ENCODE measurements at regions not wholly inside any gene's neighbourhood (a gene's known extent, or its start where the extent isn't known, plus 50 kb on each side); places are given as distances from the start of the nearest gene placed in this dataset.

- Histone ChIP-seq H3K36me3 (no peaks in the 10 kb centered on the region), H3K4me3 (no peak overlapping the region), H3K4me1 (no peaks in the 10 kb centered on the region), H3K27me3 (no peaks in the 10 kb centered on the region), H3K9ac (ENCODE audit: low read depth in 2 of 2, low read length in 2 of 2) (no peak overlapping the region), H3K9me3 (no peaks in the 10 kb centered on the region), H3K27ac (no peak overlapping the region)
- intact Hi-C loops (cut with DNase I), result no loop called here
- TF ChIP-seq, protein P1, sequence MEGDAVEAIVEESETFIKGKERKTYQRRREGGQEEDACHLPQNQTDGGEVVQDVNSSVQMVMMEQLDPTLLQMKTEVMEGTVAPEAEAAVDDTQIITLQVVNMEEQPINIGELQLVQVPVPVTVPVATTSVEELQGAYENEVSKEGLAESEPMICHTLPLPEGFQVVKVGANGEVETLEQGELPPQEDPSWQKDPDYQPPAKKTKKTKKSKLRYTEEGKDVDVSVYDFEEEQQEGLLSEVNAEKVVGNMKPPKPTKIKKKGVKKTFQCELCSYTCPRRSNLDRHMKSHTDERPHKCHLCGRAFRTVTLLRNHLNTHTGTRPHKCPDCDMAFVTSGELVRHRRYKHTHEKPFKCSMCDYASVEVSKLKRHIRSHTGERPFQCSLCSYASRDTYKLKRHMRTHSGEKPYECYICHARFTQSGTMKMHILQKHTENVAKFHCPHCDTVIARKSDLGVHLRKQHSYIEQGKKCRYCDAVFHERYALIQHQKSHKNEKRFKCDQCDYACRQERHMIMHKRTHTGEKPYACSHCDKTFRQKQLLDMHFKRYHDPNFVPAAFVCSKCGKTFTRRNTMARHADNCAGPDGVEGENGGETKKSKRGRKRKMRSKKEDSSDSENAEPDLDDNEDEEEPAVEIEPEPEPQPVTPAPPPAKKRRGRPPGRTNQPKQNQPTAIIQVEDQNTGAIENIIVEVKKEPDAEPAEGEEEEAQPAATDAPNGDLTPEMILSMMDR (IDR thresholded peaks at IDR 0.05), result no peak
- DNase-seq, result no peak
These were observed 124.3 kb upstream of the SLC38A4 start for GRCh38 chr12:46950094-46950493.

- no peaks in the 10 kb centered on the region for H3K9me3 ChIP-seq
- no peaks in the 10 kb centered on the region for H3K27me3 ChIP-seq
- no peaks in the 10 kb centered on the region for H3K4me1 ChIP-seq
- no peak overlapping the region for H3K27ac ChIP-seq
- no peak for DNase-seq
- H3K4me3 ChIP-seq, result no peak overlapping the region
- no peak overlapping the region for H3K9ac ChIP-seq (ENCODE audit: low read depth in 2 of 2, low read length in 2 of 2)
- no peaks in the 10 kb centered on the region for H3K36me3 ChIP-seq
- intact Hi-C loops (cut with DNase I), result no loop called here
- TF ChIP-seq, protein P1 (IDR thresholded peaks at IDR 0.05), result no peak
These were observed 126.4 kb upstream of the PCED1B start for GRCh38 chr12:46952880-46953483.

DNA sequence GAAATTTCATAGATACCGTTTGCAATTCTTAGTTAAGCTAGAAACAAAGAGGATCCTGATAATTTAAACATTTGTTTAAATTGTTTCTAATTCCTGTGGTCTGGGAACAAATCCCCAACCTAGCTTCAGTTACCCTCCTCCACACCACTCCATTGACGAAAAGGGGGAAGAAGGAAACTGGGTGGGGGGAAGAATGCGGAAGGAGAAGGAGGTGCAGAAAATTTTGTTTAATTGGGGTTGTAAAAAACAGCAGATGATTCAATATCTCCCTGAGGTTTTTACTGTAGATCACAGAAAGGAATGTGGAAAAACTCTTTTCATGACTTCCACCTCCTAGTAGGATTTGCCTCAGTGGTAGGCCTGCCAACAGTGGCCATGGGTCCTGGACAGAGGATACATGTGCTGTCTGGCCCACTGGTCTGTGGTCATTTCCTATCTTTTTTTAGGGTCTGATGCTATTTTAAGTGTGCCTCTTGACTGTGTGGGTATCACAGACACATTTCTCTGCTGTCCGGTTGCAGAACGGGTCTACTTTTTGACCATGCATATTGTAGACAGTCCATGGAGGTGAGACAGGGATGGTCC is 122.9 kb upstream of the PCED1B start:
- H3K27me3 ChIP-seq, result no peaks in the 10 kb centered on the region
- no peaks in the 10 kb centered on the region for H3K4me1 ChIP-seq
- H3K9me3 ChIP-seq, result no peaks in the 10 kb centered on the region
- H3K4me3 ChIP-seq, result no peak overlapping the region
- no peaks in the 10 kb centered on the region for H3K36me3 ChIP-seq
- intact Hi-C loops (cut with DNase I), result no loop called here
- TF ChIP-seq, protein P1 (IDR thresholded peaks at IDR 0.05), result no peak
- no peak overlapping the region for H3K27ac ChIP-seq
- no peak for DNase-seq
- H3K9ac ChIP-seq (ENCODE audit: low read depth in 2 of 2, low read length in 2 of 2), result no peak overlapping the region

GRCh38 chr12:46958053-46958452 is 121.4 kb upstream of the PCED1B start:
- Histone ChIP-seq H3K27me3 (no peaks in the 10 kb centered on the region), H3K9me3 (no peaks in the 10 kb centered on the region), H3K36me3 (no peaks in the 10 kb centered on the region), H3K4me1 (no peaks in the 10 kb centered on the region), H3K4me3 (no peak overlapping the region), H3K27ac (no peak overlapping the region), H3K9ac (ENCODE audit: low read depth in 2 of 2, low read length in 2 of 2) (no peak overlapping the region)
- no peak for DNase-seq
- intact Hi-C loops (cut with DNase I), result no loop called here
- TF ChIP-seq, protein P1 (IDR thresholded peaks at IDR 0.05), result no peak

DNA sequence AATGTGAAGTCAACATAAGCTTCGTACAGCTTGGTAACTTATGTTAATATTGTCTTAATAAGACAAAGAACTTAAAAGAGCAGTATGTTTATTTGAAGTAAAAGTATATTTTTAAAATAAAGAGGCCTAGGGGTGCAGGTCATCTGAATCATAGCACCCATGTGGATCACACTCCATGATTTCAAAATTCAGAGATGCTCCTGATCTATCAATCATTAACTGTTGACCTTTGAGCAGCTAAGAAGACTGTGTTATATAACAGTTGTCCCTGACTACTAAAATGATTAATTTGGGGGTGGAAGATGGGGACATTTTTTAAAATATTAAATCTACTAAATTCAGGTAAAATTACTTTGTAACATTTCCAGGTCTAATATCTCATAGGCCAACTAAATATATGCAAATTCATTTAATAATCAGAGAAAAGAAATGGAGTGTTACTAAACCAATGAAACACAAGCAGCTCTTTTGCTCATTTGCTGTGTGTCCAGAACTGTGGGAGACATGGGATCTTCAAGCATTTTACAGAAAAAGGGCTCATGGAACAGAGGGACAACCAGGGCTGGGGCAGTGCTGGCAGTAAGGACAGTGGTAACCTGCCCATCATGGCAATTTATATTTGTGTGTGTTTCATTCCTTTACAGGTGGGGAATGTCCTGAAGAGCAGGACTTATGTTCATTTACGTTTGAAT is 120.7 kb upstream of the PCED1B start:
- intact Hi-C loops (cut with DNase I), result no loop called here
- Histone ChIP-seq H3K27me3 (no peaks in the 10 kb centered on the region), H3K9ac (ENCODE audit: low read depth in 2 of 2, low read length in 2 of 2) (no peak overlapping the region), H3K36me3 (no peaks in the 10 kb centered on the region), H3K4me1 (no peaks in the 10 kb centered on the region), H3K4me3 (no peak overlapping the region), H3K27ac (no peak overlapping the region), H3K9me3 (no peaks in the 10 kb centered on the region)
- DNase-seq, result no peak
- TF ChIP-seq, protein P1 (IDR thresholded peaks at IDR 0.05), result no peak

All from colonic mucosa (tissue), 4 donors.